ENCODE measurements at regions not wholly inside any gene's neighbourhood (a gene's known extent, or its start where the extent isn't known, plus 50 kb on each side); places are given as distances from the start of the nearest gene placed in this dataset.

DNA sequence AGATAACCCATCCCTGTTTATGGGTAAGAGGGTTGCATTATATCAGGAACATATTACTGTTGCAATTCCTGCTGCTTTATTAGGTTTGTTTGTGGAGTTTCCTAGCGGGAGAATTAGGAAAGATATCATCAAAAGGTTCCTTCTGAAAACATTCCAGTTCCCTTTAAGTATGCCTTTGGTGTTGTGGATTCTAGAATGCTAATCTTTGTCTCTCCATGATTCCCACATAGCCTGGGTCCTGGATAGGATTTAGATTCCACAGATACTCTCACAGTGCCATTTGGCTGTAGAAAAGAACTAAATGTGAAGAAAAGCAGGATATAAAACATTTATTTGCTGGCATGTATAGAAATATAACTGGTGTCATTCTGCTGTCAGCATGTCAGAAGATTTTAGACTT, 338.7 kb downstream of the PCDH18 start:
- no peak for DNase-seq

DNA sequence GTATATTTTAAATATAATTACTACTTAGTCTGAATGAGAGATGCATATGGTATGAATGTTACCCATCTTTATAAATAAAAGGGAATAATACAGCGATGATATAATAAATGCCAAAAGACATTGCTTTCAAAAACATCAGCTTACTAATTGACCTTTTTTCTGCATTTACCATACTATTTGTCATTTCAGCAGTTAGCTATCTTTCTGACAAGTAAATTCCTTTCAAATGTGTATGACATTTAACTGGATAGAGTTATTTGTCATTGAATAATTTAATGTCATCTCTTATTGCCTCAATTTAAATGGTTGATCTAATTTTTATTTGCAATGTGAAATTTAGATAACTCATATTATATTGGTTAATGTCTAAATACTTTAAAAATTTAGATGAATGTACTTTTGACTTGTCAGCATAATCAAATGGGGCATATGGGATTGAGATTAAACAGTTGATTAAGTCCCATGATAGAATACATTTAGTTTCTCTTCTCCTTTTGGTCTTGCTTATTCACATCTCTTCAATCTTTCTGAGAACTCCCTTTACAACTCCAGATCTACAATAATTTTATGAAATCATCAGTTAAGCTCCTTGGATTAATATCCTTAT, 350.9 kb downstream of the PCDH18 start:
- DNase-seq = no peak

DNA sequence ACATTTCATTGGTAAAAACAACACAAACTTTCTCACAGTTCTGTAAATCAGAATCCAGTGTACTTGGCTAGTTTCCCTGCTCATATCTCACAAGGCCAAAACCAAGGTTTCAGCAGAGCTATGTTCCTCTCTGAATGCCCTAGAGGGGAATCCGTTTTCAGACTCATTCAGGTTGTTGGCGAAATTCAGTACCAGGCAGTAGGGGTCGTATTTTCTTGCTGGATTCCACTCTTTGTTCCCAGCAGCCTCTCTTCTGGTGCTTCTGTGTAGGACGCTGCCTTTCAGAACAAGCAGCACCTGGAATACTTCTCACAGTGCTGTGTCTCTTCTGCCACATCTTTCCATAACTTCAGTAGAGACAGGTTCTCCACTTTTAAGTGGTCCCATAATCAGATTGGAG, 351.9 kb downstream of the PCDH18 start:
- DNase-seq = no peak

DNA sequence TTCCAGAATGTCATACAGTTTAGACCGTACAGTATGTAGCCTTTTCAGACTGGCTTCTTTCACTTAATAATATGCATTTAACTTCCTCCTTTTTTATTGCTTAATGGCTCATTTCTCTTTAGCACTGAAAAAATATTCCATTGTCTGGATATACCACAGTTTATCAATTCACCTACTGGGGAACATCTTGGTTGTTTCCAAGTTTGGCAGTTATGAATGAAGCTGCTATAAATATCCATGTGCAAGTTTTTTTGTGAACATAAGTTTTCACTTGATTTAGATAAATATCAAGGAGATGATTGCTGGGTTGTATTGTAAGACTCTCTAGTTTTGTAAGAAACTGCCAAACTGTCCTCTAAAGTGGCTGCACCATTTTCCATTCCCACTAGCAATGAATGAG, 375.5 kb downstream of the PCDH18 start:
- DNase-seq = no peak

DNA sequence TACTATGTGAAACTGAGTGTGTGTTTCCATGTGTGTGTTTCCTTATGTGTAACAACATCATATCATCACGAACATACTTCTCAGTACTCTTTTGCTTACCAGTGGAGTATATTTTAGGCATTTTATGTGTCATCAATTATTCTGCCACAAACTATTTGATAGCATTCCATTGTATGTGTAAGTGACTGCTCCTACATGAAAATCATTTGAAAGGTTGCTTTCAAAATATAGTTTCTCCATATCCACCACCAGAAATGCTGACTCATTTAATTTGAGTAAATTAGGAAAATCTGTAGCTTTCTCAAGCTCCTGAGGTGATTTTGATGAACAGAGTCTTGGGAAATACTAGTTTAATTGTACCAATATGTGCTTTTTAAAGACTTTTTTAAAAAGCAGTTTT, 376.2 kb downstream of the PCDH18 start:
- DNase-seq = no peak

DNA sequence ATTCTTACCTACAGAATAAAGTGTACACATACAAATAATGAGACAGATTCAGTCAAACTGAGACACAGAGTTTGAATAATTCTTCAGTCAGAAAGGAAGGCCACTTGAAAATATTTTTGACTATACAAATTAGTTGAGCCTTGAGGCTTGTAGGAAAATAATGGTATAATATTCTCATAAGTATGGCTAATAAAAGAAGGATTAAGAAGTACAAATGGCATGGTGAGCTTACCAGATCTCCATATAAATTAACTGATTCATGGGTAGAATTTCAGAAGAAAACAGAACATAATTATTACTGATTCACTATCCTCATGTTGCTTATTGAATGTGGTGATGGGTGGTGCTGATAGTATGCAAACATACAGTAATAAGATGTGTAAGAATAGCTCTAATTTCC, 401.1 kb downstream of the PCDH18 start:
- DNase-seq = no peak

DNA sequence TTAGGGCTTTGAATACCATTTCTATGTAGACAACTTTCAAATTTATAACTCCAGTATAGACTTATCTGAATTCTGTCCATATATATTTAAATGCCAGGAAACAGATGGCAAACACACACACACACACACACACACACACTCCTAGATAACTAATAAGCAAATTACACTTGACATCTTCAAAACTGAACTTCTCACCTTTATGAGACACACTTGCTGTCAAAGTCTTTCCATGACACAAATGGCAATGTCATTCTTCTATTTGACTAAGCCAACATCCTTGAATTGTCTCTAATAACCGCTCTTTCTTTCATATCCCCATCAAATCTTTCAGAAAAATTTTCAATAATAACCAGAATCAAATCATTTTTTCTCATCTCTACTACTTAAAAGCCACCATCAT, 402.4 kb downstream of the PCDH18 start:
- DNase-seq = no peak

DNA sequence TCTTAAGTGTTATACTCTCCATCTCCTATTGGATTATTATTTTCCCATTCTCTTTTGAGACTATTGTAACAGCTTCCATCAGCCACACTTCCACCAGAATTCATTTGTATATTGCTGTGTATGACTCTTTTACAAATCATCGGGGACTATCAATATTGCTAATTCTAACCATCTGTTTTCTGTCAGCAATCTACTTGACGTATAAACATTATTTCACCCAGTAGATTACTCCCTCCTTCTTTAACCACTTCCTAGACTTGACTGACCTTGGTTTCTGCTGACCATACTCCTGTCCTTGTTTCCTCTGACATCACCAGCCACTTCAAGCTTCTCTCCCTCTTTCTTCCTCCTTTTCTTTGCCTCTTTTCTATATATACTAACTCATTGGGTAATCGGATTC, 402.9 kb downstream of the PCDH18 start:
- DNase-seq = no peak

DNA sequence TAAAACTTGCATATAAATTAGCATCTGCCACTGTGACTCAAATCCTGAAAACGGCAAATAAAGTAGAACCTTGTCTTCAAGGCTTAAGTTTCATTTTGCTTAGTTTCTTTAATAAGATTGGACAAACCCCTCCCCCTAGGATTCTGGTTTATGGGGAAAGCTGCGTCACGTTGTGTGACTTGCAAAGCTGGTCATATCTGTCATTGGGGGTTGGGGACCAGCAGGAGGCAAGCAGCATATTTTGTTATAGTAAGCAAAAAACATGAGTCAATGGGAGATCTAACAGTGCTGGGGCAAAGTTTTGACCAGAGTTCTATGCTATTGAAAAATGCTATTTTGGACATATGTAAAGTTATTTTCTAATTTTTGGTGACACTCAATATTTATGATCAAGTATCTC, 407.3 kb downstream of the PCDH18 start:
- DNase-seq = no peak

DNA sequence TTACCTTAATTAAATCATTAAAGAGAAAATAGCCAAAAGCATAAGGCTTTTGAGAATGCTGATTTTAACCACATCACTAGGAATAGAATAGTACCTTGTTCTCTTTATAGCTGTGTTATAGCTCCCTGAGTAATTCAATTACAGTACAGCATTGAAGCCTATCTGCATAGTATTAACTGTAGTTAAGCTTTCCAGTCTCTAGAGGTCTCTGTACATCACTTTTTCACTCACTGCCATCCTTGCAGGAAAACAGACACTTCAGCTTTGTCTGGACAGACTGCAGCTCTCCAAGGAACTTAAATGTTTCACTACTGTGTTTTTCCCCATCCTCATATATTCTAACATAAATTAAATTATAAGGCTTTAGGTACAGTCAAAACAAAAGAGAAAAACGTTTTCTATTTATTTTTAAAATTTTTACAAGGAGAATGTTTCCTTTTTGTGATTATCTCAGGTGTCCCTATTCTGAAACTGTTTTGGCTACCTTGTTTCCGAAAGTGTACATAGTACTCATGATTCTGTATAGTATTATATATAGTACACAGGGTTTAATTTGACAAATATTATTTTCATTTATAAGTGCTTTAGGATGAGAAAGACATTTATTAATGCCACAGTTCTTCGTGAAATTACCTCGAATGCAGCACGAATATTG, 407.9 kb downstream of the PCDH18 start:
- DNase-seq = no peak

DNA sequence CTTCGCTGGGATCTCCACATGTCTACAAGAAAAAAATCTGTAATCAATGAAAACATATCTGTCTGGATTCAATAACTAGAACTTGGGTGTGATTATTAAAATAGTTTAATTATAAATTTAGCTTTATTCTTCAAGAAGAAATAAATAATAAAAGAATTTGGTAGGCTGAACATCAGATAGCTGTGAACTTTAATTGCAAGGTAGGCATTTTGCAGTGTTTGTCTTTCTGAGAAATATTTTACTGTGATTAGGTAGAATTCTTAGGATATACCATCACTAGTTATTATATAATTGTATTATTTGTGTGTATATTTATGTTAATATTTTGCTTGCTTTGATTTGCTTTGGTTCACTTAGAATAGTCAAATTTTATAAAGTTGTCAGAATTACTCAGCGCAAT, 409.4 kb downstream of the PCDH18 start:
- no peak for DNase-seq

DNA sequence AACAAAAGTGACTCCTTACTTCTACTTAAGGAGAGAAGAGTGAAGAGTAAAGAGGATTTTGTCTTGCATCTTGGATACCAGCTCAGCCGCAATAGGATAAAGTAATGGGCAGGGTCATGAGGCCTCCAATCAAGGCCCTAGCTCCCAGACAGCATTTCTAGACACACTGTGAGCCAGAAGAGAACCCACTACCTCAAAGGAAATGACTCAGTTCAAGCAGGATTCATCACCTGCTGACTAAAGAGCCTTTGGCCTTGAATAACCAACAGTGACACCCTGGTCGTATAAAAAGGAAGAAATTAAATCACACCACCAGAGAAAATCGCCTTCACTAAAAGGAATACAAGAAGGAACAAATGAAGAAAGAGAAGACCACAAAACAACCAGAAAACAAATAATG, 416.1 kb downstream of the PCDH18 start:
- no peak for DNase-seq

DNA sequence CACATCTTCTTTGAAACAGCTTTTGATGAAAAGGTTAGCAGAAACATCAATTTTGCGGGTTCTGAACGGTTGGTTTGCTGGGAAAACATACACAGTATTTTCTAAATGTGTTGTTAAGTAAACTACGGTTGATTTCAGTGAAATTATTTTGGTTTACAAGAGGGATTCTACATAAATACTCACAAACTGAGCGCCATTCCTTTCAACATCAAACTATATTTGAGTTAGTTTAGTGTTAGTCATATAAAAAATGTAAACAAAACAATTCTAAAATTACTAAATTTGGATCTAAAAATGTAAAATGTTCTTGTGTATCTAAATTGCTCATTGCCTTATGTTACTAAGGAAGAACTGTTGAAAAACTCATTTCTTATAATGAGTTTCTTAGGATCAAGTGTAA, 425.6 kb downstream of the PCDH18 start:
- DNase-seq = no peak

DNA sequence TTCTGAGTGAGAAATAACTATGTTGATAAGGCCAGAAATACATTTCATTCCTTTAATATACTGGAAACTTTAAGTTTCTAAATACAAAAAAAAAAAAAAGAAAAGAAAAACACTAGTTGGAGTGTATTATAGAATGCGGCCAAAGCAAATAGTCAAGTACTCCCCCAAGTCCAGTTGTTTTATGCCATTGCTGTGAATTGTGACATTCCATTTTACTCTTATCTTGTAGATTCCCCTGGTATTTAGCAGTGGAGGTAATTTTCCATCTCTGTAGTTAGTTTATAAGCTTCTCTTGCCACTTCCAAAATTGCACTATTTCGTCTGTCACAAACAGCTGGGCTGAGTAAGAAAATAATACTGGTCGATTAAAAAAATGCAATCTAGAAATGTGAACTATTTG, 426.0 kb downstream of the PCDH18 start:
- no peak for DNase-seq

DNA sequence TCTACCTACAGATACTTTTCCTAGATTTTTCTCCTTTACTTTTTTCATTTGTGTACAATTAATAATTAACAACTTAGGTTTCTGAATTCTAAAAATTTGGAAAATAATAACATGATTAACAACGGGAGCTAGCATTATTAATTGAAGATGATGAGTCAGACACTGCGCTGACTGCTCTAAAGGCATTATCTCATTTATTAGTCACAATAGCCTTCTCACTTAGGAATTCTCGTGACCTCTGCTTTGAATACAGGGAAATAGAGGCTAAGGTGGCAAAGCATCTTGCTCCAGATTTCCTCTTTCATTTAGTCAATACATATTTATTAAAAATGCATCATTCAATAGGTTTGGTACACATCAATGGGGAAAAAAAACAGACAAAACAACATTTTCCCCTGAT, 441.3 kb downstream of the PCDH18 start:
- no peak for DNase-seq

DNA sequence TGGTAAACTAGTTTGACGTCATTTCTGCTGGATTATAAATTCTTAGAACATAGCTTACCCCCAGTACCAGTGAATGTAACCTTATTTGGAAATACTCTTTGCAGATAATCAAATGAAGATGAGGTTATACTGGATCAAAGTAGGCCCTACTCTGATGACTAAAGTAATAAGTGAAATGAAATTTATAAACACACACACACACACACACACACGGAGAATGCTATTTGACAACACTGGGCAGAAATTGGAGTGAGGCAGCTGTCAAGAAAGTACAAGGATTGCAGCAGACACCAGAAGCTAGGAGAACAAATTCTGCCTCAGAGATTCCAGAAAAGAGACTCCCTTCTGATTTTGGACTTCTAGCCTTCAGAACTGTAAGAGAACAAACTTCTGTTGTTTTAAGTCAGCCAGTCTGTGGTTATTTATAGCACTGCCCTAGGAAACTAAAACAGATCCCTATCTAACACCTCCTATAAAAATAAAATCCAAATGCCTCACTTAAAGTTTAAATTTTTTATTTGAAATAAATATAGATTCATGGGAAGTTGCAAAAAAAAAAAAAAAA, 448.6 kb downstream of the PCDH18 start:
- no peak for DNase-seq

DNA sequence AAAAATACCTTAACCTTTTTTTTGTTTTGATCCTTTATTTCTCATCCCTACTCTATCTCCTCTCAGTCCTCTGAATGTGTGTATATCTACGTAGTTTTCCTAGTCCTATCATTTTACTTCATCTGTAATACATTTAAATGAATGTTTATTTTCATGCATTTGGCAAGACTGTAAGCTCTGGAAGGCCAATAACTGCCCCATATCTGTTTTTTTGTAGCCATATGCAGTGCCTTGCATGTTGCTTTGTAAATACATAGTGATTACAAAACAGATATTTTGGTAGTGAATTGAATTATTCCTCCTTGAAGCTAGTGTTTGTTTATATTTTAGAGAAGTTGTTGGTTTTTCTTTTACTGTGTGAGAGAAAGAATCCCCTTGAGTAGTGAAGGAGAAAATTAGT, 450.2 kb downstream of the PCDH18 start:
- no peak for DNase-seq

DNA sequence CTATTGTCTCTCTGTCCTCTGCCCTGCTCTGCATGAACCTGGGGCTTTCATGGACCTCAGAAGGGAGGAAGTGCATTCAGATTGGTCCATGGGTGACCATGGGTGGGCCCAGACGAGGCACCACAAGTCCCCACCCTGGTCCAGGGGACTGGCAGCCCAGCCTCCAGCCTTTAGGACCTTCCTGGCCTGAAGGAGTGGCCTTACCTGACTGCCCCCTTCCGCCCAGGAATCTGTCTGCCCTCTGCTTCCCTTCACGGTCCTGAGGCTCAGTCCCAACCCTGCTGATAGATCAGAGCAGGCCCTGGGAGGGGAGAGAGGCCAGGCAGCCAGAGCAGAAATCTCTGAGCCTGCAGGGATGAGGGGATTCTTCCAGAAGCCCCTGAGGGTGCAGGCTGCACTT, 455.4 kb downstream of the PCDH18 start:
- no peak for DNase-seq

DNA sequence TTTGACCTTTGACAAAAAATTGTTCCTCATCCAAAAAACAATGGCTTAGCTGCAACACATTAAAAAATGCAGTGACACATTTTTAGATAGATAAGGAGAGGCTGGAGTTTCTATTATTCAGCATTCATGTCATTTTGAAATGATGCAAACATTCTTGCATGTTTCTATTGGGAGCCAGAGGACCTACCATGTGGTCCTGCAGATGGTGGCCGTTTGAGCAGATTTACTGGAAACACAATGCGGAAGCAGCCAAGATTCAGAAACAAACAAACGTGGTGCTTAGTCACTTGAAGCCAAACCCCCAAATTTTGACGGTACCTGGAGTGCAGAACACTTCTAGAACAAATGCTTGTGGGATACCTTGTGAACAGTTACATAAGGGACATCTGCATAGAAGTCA, 456.7 kb downstream of the PCDH18 start:
- no peak for DNase-seq

DNA sequence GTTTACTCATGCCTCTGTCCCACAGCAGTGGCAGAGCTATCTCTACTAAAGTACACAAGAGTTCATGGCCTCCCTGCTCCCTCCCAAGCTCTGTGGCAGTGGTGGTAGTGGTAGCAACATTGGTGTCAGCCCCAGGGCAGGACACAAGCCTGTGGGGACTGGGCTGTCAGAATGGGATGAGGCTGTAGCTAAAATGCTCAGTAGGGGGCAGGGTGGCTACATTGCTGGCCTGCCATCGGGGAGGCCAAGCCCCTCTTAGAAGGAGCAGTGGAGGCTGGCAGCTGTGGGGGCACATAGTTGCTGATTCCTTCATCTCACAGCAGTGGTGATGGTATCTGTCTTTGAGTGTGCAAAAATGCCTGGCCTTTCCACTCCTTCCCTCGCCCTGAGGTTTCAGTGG, 461.7 kb downstream of the PCDH18 start:
- DNase-seq = no peak

DNA sequence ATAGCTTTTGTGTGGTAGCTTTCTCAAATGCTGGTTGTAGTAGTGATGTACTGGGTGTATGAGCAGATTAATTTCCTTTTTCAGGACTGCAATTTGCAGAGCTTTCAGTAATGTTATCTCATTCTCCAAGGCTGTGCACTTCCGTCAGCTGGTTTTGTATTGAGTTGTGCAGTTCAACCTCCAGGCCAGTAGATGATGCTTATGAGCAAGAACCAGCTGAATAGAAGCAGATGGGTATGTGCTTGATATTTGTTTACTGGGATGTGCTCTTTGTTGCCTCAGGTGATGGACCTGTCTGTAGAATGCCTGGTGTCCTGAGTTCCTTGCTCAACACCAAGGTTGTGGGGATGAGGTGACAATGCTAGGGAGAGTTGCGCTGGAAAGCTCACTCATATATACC, 462.8 kb downstream of the PCDH18 start:
- DNase-seq = no peak

DNA sequence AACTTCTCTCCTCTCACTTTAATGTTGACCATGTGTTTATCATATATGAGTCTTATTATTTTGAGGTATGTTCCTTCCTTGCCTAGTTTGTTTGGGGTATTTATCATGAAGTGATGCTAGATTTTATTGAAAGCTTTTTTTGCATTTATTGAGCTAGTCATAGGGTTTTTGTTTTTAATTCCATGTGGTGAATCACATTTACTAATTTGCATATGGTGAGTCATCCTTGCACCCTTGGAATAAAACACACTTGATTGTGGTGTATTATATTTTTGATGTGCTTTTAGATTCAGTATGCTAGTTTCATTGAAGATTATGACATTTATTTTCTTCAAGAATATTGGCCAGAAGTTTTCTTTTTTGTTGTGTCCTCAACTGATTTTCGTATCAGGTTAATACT, 464.6 kb downstream of the PCDH18 start:
- no peak for DNase-seq

DNA sequence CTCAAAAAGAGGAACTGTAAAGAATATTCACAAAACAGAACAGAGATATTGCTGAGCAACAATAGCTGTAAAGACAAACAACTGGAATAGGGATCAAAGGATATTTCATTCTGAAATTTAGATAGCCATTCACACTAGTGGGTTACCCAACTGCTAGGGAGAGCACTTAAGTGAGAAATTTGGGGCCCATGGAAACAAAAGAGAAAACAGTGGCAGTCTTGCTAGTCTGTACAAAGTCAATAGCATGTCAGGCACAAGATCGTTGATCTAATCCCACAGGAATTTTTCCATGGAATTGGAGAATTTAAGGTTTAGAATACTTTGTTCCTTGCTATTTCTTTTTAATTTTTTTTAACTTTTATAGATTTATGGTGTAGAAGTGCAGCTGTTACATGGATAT, 467.0 kb downstream of the PCDH18 start:
- DNase-seq = no peak

DNA sequence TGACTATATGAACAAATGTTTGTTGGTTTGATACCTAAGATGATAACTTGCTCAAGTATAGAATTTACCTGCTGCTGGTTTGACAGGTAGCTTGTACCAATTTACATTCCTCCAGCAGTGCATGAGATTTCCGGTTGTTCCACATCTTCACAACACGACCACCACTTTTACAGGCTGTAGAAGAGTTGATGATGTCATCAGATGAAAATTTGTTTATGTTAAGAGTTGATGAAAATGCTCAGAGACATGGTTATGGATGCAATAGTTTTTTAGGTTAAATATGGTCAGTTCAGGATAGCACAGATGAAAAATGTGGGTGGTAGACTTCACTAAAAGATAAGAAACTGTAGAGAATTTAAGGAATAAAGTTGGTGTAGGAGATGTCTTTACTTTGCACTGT, 468.3 kb downstream of the PCDH18 start:
- DNase-seq = no peak

DNA sequence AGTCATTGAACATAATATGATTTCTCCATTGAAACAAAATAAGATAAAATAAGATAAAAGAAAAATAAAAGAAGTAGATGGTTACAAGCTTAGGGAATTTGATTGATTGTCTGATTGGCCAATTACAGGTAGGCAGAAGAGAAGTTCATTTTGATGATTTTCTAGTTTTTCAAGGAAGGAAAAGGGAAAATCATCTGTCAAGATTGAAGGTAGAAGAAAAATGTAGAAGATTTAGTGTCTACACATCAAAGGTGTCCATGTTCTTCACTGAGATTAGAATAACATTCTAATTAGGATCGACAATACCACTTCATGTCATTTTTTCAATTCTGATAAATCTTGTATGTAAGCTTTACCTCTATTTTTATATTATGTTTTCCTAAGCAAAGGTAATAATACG, 489.1 kb downstream of the PCDH18 start:
- DNase-seq = no peak

Data from GF-D8 (cell line).